ENCODE measurements at regions not wholly inside any gene's neighbourhood (a gene's known extent, or its start where the extent isn't known, plus 50 kb on each side); places are given as distances from the start of the nearest gene placed in this dataset.

DNA sequence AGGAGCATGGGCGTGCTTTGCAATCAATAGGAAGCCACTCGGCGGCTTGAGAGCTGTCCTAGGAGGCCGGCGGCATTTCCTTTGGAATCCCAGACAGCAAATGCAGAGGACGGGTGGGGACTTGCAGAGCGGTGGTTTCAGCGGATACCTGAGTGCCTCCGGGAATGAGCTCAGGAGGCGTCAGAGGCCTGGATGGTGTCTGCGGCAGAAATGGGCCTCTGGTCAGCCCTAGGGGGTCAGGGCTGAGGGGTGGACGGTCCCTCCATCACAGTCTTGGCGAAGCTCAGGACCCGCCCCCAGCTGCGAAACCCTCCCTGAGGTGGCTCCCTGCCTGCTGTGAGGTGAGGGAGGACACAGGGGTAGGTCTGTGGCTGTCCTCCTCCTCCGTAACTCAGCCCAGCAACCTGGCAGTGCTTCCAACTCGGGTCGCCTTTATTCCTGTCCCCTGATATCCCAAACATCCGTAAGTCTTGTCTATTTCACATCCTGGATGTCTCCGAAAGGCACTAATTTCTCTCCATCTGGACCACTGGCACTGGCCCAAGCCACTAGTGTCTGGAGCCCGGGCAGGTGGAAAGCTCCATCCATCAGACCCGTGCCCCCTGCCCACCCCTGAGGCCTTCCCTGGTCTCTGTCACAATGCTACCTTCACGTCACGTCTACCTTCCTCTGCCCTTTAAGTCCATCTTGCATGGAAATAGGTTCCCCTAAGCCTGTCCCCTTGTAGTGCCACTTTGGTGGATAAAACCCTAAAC lies 686.6 kb downstream of the BRD1 start:
- TF ChIP-seq, protein P1, sequence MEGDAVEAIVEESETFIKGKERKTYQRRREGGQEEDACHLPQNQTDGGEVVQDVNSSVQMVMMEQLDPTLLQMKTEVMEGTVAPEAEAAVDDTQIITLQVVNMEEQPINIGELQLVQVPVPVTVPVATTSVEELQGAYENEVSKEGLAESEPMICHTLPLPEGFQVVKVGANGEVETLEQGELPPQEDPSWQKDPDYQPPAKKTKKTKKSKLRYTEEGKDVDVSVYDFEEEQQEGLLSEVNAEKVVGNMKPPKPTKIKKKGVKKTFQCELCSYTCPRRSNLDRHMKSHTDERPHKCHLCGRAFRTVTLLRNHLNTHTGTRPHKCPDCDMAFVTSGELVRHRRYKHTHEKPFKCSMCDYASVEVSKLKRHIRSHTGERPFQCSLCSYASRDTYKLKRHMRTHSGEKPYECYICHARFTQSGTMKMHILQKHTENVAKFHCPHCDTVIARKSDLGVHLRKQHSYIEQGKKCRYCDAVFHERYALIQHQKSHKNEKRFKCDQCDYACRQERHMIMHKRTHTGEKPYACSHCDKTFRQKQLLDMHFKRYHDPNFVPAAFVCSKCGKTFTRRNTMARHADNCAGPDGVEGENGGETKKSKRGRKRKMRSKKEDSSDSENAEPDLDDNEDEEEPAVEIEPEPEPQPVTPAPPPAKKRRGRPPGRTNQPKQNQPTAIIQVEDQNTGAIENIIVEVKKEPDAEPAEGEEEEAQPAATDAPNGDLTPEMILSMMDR (IDR thresholded peaks at IDR 0.05 in 2 of 3, conservative IDR thresholded peaks at IDR 0.05 in 1 of 3; ENCODE audit: borderline replicate concordance in 1 of 3, insufficient read depth in 1 of 3, low read depth in 2 of 3, low read length in 2 of 3): no peak
- TF ChIP-seq POLR2A (IDR thresholded peaks at IDR 0.05; ENCODE audit: borderline replicate concordance, extremely low read depth, insufficient read depth, insufficient read length) (no peak), SRF (IDR thresholded peaks at IDR 0.05; ENCODE audit: low read depth) (no peak)
